ENCODE measurements at regions not wholly inside any gene's neighbourhood (a gene's known extent, or its start where the extent isn't known, plus 50 kb on each side); places are given as distances from the start of the nearest gene placed in this dataset.
A peak's percentile ranks its signal among the peaks of the same experiment; 100 is the strongest.

- no peak overlapping the region for H3K27ac ChIP-seq (ENCODE audit: low read depth in 2 of 2, low read length in 2 of 2)
- H3K4me1 ChIP-seq (ENCODE audit: control insufficient read depth in 2 of 2, insufficient read depth in 2 of 2, low read length in 2 of 2): no peaks in the 10 kb centered on the region
- H3K9me3 ChIP-seq (ENCODE audit: control insufficient read depth in 2 of 2, low read length in 2 of 2): no peaks in the 10 kb centered on the region
- no peak overlapping the region for H3K4me3 ChIP-seq (ENCODE audit: low read length in 2 of 2)
- no peaks in the 10 kb centered on the region for H3K36me3 ChIP-seq (ENCODE audit: control insufficient read depth in 2 of 2, insufficient read depth in 2 of 2, low read length in 2 of 2)
- no peaks in the 10 kb centered on the region for H3K27me3 ChIP-seq (ENCODE audit: control insufficient read depth in 2 of 2, insufficient read depth in 2 of 2, low read length in 2 of 2)
- no peak overlapping the region for H3K9ac ChIP-seq (ENCODE audit: low read depth in 1 of 2, low read length in 2 of 2)
Measured at GRCh38 chr7:135831455-135832195, 83.0 kb upstream of the FAM180A start.

GRCh38 chr7:135828604-135829003 is 80.0 kb upstream of the FAM180A start:
- Histone ChIP-seq H3K27me3 (ENCODE audit: control insufficient read depth in 2 of 2, insufficient read depth in 2 of 2, low read length in 2 of 2) (no peaks in the 10 kb centered on the region), H3K27ac (ENCODE audit: low read depth in 2 of 2, low read length in 2 of 2) (no peak overlapping the region), H3K36me3 (ENCODE audit: control insufficient read depth in 2 of 2, insufficient read depth in 2 of 2, low read length in 2 of 2) (no peaks in the 10 kb centered on the region), H3K9me3 (ENCODE audit: control insufficient read depth in 2 of 2, low read length in 2 of 2) (no peaks in the 10 kb centered on the region), H3K4me1 (ENCODE audit: control insufficient read depth in 2 of 2, insufficient read depth in 2 of 2, low read length in 2 of 2) (no peaks in the 10 kb centered on the region), H3K9ac (ENCODE audit: low read depth in 1 of 2, low read length in 2 of 2) (no peak overlapping the region), H3K4me3 (ENCODE audit: low read length in 2 of 2) (no peak overlapping the region)

GRCh38 chr7:135827391-135827790 is 78.8 kb upstream of the FAM180A start:
- Histone ChIP-seq H3K9me3 (ENCODE audit: control insufficient read depth in 2 of 2, low read length in 2 of 2) (no peaks in the 10 kb centered on the region), H3K4me1 (ENCODE audit: control insufficient read depth in 2 of 2, insufficient read depth in 2 of 2, low read length in 2 of 2) (no peaks in the 10 kb centered on the region), H3K36me3 (ENCODE audit: control insufficient read depth in 2 of 2, insufficient read depth in 2 of 2, low read length in 2 of 2) (no peaks in the 10 kb centered on the region), H3K27ac (ENCODE audit: low read depth in 2 of 2, low read length in 2 of 2) (no peak overlapping the region), H3K9ac (ENCODE audit: low read depth in 1 of 2, low read length in 2 of 2) (no peak overlapping the region), H3K4me3 (ENCODE audit: low read length in 2 of 2) (no peak overlapping the region), H3K27me3 (ENCODE audit: control insufficient read depth in 2 of 2, insufficient read depth in 2 of 2, low read length in 2 of 2) (no peaks in the 10 kb centered on the region)

GRCh38 chr7:135825406-135825805 is 76.8 kb upstream of the FAM180A start:
- H3K4me1 ChIP-seq (ENCODE audit: control insufficient read depth in 2 of 2, insufficient read depth in 2 of 2, low read length in 2 of 2): no peaks in the 10 kb centered on the region

GRCh38 chr7:135822376-135822775 is 73.8 kb upstream of the FAM180A start:
- Histone ChIP-seq H3K4me3 (ENCODE audit: low read length in 2 of 2) (no peak overlapping the region), H3K36me3 (ENCODE audit: control insufficient read depth in 2 of 2, insufficient read depth in 2 of 2, low read length in 2 of 2) (no peaks in the 10 kb centered on the region), H3K4me1 (ENCODE audit: control insufficient read depth in 2 of 2, insufficient read depth in 2 of 2, low read length in 2 of 2) (no peaks in the 10 kb centered on the region), H3K27ac (ENCODE audit: low read depth in 2 of 2, low read length in 2 of 2) (no peak overlapping the region), H3K9ac (ENCODE audit: low read depth in 1 of 2, low read length in 2 of 2) (no peak overlapping the region), H3K27me3 (ENCODE audit: control insufficient read depth in 2 of 2, insufficient read depth in 2 of 2, low read length in 2 of 2) (no peaks in the 10 kb centered on the region), H3K9me3 (ENCODE audit: control insufficient read depth in 2 of 2, low read length in 2 of 2) (no peaks in the 10 kb centered on the region)

More at GRCh38 chr7:135825406-135825805, 76.8 kb upstream of the FAM180A start:
- Histone ChIP-seq H3K9ac (ENCODE audit: low read depth in 1 of 2, low read length in 2 of 2) (no peak overlapping the region), H3K27ac (ENCODE audit: low read depth in 2 of 2, low read length in 2 of 2) (no peak overlapping the region), H3K36me3 (ENCODE audit: control insufficient read depth in 2 of 2, insufficient read depth in 2 of 2, low read length in 2 of 2) (no peaks in the 10 kb centered on the region), H3K27me3 (ENCODE audit: control insufficient read depth in 2 of 2, insufficient read depth in 2 of 2, low read length in 2 of 2) (no peaks in the 10 kb centered on the region), H3K4me3 (ENCODE audit: low read length in 2 of 2) (no peak overlapping the region), H3K9me3 (ENCODE audit: control insufficient read depth in 2 of 2, low read length in 2 of 2) (no peaks in the 10 kb centered on the region)

GRCh38 chr7:135817583-135817982 is 69.0 kb upstream of the FAM180A start:
- no peaks in the 10 kb centered on the region for H3K4me1 ChIP-seq (ENCODE audit: control insufficient read depth in 2 of 2, insufficient read depth in 2 of 2, low read length in 2 of 2)
- H3K27me3 ChIP-seq (ENCODE audit: control insufficient read depth in 2 of 2, insufficient read depth in 2 of 2, low read length in 2 of 2): no peaks in the 10 kb centered on the region
- no peaks in the 10 kb centered on the region for H3K9me3 ChIP-seq (ENCODE audit: control insufficient read depth in 2 of 2, low read length in 2 of 2)
- H3K9ac ChIP-seq (ENCODE audit: low read depth in 1 of 2, low read length in 2 of 2): no peak overlapping the region
- H3K4me3 ChIP-seq (ENCODE audit: low read length in 2 of 2): no peak overlapping the region
- no peak overlapping the region for H3K27ac ChIP-seq (ENCODE audit: low read depth in 2 of 2, low read length in 2 of 2)
- H3K36me3 ChIP-seq (ENCODE audit: control insufficient read depth in 2 of 2, insufficient read depth in 2 of 2, low read length in 2 of 2): no peaks in the 10 kb centered on the region

GRCh38 chr7:135815033-135815432 is 66.4 kb upstream of the FAM180A start:
- H3K27me3 ChIP-seq (ENCODE audit: control insufficient read depth in 2 of 2, insufficient read depth in 2 of 2, low read length in 2 of 2): no peaks in the 10 kb centered on the region
- H3K27ac ChIP-seq (ENCODE audit: low read depth in 2 of 2, low read length in 2 of 2): no peak overlapping the region
- no peaks in the 10 kb centered on the region for H3K36me3 ChIP-seq (ENCODE audit: control insufficient read depth in 2 of 2, insufficient read depth in 2 of 2, low read length in 2 of 2)
- H3K4me3 ChIP-seq (ENCODE audit: low read length in 2 of 2): no peak overlapping the region
- no peak overlapping the region for H3K9ac ChIP-seq (ENCODE audit: low read depth in 1 of 2, low read length in 2 of 2)
- H3K9me3 ChIP-seq (ENCODE audit: control insufficient read depth in 2 of 2, low read length in 2 of 2): no peaks in the 10 kb centered on the region
- H3K4me1 ChIP-seq (ENCODE audit: control insufficient read depth in 2 of 2, insufficient read depth in 2 of 2, low read length in 2 of 2): no peaks in the 10 kb centered on the region

GRCh38 chr7:135812148-135812547 is 63.5 kb upstream of the FAM180A start:
- H3K36me3 ChIP-seq (ENCODE audit: control insufficient read depth in 2 of 2, insufficient read depth in 2 of 2, low read length in 2 of 2): no peaks in the 10 kb centered on the region
- no peaks in the 10 kb centered on the region for H3K27me3 ChIP-seq (ENCODE audit: control insufficient read depth in 2 of 2, insufficient read depth in 2 of 2, low read length in 2 of 2)
- no peak overlapping the region for H3K4me3 ChIP-seq (ENCODE audit: low read length in 2 of 2)
- no peak overlapping the region for H3K9ac ChIP-seq (ENCODE audit: low read depth in 1 of 2, low read length in 2 of 2)
- H3K4me1 ChIP-seq (ENCODE audit: control insufficient read depth in 2 of 2, insufficient read depth in 2 of 2, low read length in 2 of 2): no peaks in the 10 kb centered on the region
- H3K9me3 ChIP-seq (ENCODE audit: control insufficient read depth in 2 of 2, low read length in 2 of 2): no peaks in the 10 kb centered on the region
- no peak overlapping the region for H3K27ac ChIP-seq (ENCODE audit: low read depth in 2 of 2, low read length in 2 of 2)

GRCh38 chr7:135811506-135811905 is 62.9 kb upstream of the FAM180A start:
- no peaks in the 10 kb centered on the region for H3K9me3 ChIP-seq (ENCODE audit: control insufficient read depth in 2 of 2, low read length in 2 of 2)
- no peaks in the 10 kb centered on the region for H3K36me3 ChIP-seq (ENCODE audit: control insufficient read depth in 2 of 2, insufficient read depth in 2 of 2, low read length in 2 of 2)
- H3K27me3 ChIP-seq (ENCODE audit: control insufficient read depth in 2 of 2, insufficient read depth in 2 of 2, low read length in 2 of 2): no peaks in the 10 kb centered on the region
- peak overlapping the region; percentile 40 for H3K27ac ChIP-seq (ENCODE audit: low read depth in 2 of 2, low read length in 2 of 2)
- no peak overlapping the region for H3K9ac ChIP-seq (ENCODE audit: low read depth in 1 of 2, low read length in 2 of 2)
- H3K4me1 ChIP-seq (ENCODE audit: control insufficient read depth in 2 of 2, insufficient read depth in 2 of 2, low read length in 2 of 2): no peaks in the 10 kb centered on the region
- no peak overlapping the region for H3K4me3 ChIP-seq (ENCODE audit: low read length in 2 of 2)

GRCh38 chr7:135808206-135808605 is 59.6 kb upstream of the FAM180A start:
- H3K9me3 ChIP-seq (ENCODE audit: control insufficient read depth in 2 of 2, low read length in 2 of 2): no peaks in the 10 kb centered on the region
- H3K9ac ChIP-seq (ENCODE audit: low read depth in 1 of 2, low read length in 2 of 2): no peak overlapping the region
- H3K4me1 ChIP-seq (ENCODE audit: control insufficient read depth in 2 of 2, insufficient read depth in 2 of 2, low read length in 2 of 2): no peaks in the 10 kb centered on the region
- H3K36me3 ChIP-seq (ENCODE audit: control insufficient read depth in 2 of 2, insufficient read depth in 2 of 2, low read length in 2 of 2): no peaks in the 10 kb centered on the region
- no peak overlapping the region for H3K27ac ChIP-seq (ENCODE audit: low read depth in 2 of 2, low read length in 2 of 2)
- no peaks in the 10 kb centered on the region for H3K27me3 ChIP-seq (ENCODE audit: control insufficient read depth in 2 of 2, insufficient read depth in 2 of 2, low read length in 2 of 2)
- no peak overlapping the region for H3K4me3 ChIP-seq (ENCODE audit: low read length in 2 of 2)
